ENCODE measurements at regions not wholly inside any gene's neighbourhood (a gene's known extent, or its start where the extent isn't known, plus 50 kb on each side); places are given as distances from the start of the nearest gene placed in this dataset.

DNA sequence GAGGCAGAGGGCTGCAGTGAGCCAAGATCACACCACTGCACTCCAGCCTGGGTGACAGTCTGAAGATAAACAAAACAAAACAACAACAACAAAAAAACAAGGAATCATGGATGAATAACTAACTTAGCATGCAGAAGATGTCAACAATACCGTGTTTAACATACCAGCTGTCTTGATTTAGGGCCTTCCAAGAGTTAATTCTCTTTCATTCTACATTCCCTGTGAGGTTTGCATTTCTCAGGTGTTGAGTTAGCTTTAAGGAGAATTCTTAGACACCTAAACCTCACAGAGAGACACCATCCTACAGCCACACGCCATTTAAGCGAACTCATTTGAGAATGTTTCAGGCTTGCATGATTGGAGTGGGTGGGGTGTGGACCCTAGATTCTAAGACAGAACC, 363.1 kb upstream of the RUNX1 start:
- DNase-seq (ENCODE audit: low spot score): no peak
- H3K9ac ChIP-seq (ENCODE audit: insufficient read depth, low read depth, low read length): no peak overlapping the region
- no peak overlapping the region for H2AFZ ChIP-seq (ENCODE audit: low read length)
- H3K9me3 ChIP-seq (ENCODE audit: low read length): no peaks in the 10 kb centered on the region
- ChIA-PET POLR2A (no interaction called here), CTCF (ENCODE audit: low intra/inter-chr PET ratio, low total read pairs) (no interaction called here)
- no peak overlapping the region for H3K4me2 ChIP-seq (ENCODE audit: low read depth, low read length)
- no TSS peak for BruUV-seq (replicated peaks)
- TF ChIP-seq, protein P1, sequence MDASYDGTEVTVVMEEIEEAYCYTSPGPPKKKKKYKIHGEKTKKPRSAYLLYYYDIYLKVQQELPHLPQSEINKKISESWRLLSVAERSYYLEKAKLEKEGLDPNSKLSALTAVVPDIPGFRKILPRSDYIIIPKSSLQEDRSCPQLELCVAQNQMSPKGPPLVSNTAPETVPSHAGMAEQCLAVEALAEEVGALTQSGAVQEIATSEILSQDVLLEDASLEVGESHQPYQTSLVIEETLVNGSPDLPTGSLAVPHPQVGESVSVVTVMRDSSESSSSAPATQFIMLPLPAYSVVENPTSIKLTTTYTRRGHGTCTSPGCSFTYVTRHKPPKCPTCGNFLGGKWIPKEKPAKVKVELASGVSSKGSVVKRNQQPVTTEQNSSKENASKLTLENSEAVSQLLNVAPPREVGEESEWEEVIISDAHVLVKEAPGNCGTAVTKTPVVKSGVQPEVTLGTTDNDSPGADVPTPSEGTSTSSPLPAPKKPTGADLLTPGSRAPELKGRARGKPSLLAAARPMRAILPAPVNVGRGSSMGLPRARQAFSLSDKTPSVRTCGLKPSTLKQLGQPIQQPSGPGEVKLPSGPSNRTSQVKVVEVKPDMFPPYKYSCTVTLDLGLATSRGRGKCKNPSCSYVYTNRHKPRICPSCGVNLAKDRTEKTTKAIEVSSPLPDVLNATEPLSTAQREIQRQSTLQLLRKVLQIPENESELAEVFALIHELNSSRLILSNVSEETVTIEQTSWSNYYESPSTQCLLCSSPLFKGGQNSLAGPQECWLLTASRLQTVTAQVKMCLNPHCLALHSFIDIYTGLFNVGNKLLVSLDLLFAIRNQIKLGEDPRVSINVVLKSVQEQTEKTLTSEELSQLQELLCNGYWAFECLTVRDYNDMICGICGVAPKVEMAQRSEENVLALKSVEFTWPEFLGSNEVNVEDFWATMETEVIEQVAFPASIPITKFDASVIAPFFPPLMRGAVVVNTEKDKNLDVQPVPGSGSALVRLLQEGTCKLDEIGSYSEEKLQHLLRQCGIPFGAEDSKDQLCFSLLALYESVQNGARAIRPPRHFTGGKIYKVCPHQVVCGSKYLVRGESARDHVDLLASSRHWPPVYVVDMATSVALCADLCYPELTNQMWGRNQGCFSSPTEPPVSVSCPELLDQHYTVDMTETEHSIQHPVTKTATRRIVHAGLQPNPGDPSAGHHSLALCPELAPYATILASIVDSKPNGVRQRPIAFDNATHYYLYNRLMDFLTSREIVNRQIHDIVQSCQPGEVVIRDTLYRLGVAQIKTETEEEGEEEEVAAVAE (CRISPR knock-in tag; IDR thresholded peaks at IDR 0.05; ENCODE audit: borderline replicate concordance): no peak
- TF ChIP-seq, protein P2, sequence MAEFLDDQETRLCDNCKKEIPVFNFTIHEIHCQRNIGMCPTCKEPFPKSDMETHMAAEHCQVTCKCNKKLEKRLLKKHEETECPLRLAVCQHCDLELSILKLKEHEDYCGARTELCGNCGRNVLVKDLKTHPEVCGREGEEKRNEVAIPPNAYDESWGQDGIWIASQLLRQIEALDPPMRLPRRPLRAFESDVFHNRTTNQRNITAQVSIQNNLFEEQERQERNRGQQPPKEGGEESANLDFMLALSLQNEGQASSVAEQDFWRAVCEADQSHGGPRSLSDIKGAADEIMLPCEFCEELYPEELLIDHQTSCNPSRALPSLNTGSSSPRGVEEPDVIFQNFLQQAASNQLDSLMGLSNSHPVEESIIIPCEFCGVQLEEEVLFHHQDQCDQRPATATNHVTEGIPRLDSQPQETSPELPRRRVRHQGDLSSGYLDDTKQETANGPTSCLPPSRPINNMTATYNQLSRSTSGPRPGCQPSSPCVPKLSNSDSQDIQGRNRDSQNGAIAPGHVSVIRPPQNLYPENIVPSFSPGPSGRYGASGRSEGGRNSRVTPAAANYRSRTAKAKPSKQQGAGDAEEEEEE (CRISPR knock-in tag; IDR thresholded peaks at IDR 0.05; ENCODE audit: borderline replicate concordance): no peak
- no peak for TF ChIP-seq NFE2 (CRISPR knock-in tag; IDR thresholded peaks at IDR 0.05)
- TF ChIP-seq SAFB2 (CRISPR knock-in tag; IDR thresholded peaks at IDR 0.05; ENCODE audit: borderline replicate concordance, low read depth): no peak
- no peak for TF ChIP-seq MZF1 (CRISPR knock-in tag; IDR thresholded peaks at IDR 0.05; ENCODE audit: borderline replicate concordance)
- no peak for TF ChIP-seq ZNF615 (CRISPR knock-in tag; IDR thresholded peaks at IDR 0.05; ENCODE audit: borderline replicate concordance)
- no peak for TF ChIP-seq KAT2B (IDR thresholded peaks at IDR 0.05; ENCODE audit: borderline replicate concordance, low read depth, low read length)
- TF ChIP-seq HOXD1 (CRISPR knock-in tag; IDR thresholded peaks at IDR 0.05): no peak
- TF ChIP-seq MEIS2 (CRISPR knock-in tag; IDR thresholded peaks at IDR 0.05): no peak
- H3K79me2 ChIP-seq (ENCODE audit: insufficient read depth, low read length): no peaks in the 10 kb centered on the region
- H3K4me1 ChIP-seq (ENCODE audit: insufficient read depth, low read length): no peaks in the 10 kb centered on the region
- no peak overlapping the region for H3K4me3 ChIP-seq (replicated peaks in 1 of 3; ENCODE audit: insufficient read depth in 1 of 3, low read depth in 2 of 3, low read length in 3 of 3)
- in situ Hi-C loops (cut with HindIII; ENCODE audit: extremely low pct_ligation_motif_present, low pct_unique_long_range_greater_than_20kb): loop anchor here (25.0 kb wide), 1 partner anchor 675 kb away; no protein-coding TSS in a partner anchor
- ATAC-seq: no peak
- no peaks in the 10 kb centered on the region for H3K36me3 ChIP-seq (replicated peaks in 1 of 2; ENCODE audit: control insufficient read depth in 1 of 2, insufficient read depth in 2 of 2, low read length in 2 of 2)
- intact Hi-C loops (cut with micrococcal nuclease; ENCODE audit: unreplicated experiment): no loop called here
- no peak for FAIRE-seq
- no peaks in the 10 kb centered on the region for H3K27me3 ChIP-seq (ENCODE audit: control insufficient read depth in 1 of 2, insufficient read depth in 2 of 2, low read length in 2 of 2)
- no peaks in the 10 kb centered on the region for H4K20me1 ChIP-seq (ENCODE audit: insufficient read depth, low read length)
- 57% methylated on average over 3 of the region's 3 CpGs for WGBS (ENCODE audit: low lambda C conversion rate)
- H3K27ac ChIP-seq (ENCODE audit: extremely low read length, insufficient read depth, low read length): no peak overlapping the region

All from HepG2 (cell line).